ENCODE measurements at regions not wholly inside any gene's neighbourhood (a gene's known extent, or its start where the extent isn't known, plus 50 kb on each side); places are given as distances from the start of the nearest gene placed in this dataset.

DNA sequence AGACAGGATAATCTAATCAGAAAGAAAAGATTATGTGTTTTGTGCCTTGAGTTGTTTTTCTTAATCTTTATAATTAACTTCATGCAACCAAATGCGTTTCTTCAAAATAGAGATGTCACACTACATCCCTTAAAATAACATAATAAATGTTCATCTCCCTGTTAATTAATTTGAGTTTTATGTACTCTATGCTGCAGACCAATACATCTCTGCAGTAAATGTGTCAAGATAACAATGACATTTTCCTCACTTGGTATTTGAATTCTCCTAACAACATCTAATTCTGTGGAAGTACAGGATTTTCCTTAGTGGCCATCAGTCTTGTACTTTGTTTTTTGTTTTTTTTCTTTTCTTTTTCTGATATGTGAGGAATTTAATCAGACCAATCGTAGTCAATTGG, 279.2 kb upstream of the TYRP1 start:
- Histone ChIP-seq H3K9me3 (no peaks in the 10 kb centered on the region), H3K4me1 (no peaks in the 10 kb centered on the region), H3K4me3 (no peak overlapping the region), H3K4me2 (no peak overlapping the region), H3K27ac (no peak overlapping the region)
- FAIRE-seq (no peak), ATAC-seq (no peak), DNase-seq (ENCODE audit: low read depth in 1 of 2, low spot score in 1 of 2) (no peak)
- TF ChIP-seq, protein P1, sequence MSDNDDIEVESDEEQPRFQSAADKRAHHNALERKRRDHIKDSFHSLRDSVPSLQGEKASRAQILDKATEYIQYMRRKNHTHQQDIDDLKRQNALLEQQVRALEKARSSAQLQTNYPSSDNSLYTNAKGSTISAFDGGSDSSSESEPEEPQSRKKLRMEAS (IDR thresholded peaks at IDR 0.05), result no peak
- TF ChIP-seq POLR2AphosphoS2 (conservative IDR thresholded peaks at IDR 0.05; ENCODE audit: low read length), result no peak
- TF ChIP-seq, protein P2, sequence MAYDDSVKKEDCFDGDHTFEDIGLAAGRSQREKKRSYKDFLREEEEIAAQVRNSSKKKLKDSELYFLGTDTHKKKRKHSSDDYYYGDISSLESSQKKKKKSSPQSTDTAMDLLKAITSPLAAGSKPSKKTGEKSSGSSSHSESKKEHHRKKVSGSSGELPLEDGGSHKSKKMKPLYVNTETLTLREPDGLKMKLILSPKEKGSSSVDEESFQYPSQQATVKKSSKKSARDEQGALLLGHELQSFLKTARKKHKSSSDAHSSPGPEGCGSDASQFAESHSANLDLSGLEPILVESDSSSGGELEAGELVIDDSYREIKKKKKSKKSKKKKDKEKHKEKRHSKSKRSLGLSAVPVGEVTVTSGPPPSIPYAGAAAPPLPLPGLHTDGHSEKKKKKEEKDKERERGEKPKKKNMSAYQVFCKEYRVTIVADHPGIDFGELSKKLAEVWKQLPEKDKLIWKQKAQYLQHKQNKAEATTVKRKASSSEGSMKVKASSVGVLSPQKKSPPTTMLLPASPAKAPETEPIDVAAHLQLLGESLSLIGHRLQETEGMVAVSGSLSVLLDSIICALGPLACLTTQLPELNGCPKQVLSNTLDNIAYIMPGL (CRISPR knock-in tag; IDR thresholded peaks at IDR 0.05; ENCODE audit: borderline replicate concordance), result no peak
- TF ChIP-seq JUN (IDR thresholded peaks at IDR 0.05), result no peak
- TF ChIP-seq FOSB (CRISPR knock-in tag; IDR thresholded peaks at IDR 0.05), result no peak
- TF ChIP-seq BHLHE40 (IDR thresholded peaks at IDR 0.05; ENCODE audit: low read depth, low read length), result no peak
- no peak for TF ChIP-seq RFX5 (IDR thresholded peaks at IDR 0.05)
- TF ChIP-seq NFE2L2 (conservative IDR thresholded peaks at IDR 0.05; ENCODE audit: low read length), result no peak
- no peak for TF ChIP-seq EP300 (IDR thresholded peaks at IDR 0.05)
- no peak for TF ChIP-seq MAZ (IDR thresholded peaks at IDR 0.05; ENCODE audit: borderline replicate concordance, low read depth, low read length)
- no peak for TF ChIP-seq CEBPB (IDR thresholded peaks at IDR 0.05)
- POLR2A ChIA-PET, result no interaction called here
- CTCF ChIA-PET, result no interaction called here
- 11% methylated on average over 2 of the region's 2 CpGs for WGBS (ENCODE audit: missing lambda C conversion rate)

DNA sequence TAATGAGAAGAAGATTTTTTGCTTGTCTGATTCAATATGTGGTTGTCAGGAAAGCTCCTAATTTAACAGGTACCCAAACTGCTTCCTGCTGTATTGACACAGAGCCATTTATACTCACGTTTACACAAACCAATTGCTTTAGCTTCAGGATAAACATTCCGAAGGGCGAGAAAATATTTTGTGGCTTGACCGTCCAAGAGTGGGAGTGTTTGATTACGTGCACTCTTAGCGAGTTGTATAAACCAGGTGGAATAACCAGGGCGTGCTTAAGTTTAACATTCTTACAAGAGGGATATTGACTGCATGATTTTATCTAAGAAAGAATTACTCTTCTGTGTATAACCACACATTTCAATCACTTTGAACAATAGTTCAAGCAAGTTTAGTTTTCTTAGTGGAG, 278.7 kb upstream of the TYRP1 start:
- DNase-seq (ENCODE audit: low read depth in 1 of 2, low spot score in 1 of 2) (no peak), ATAC-seq (no peak), FAIRE-seq (no peak)
- no peaks in the 10 kb centered on the region for H3K4me1 ChIP-seq
- ChIA-PET CTCF (interaction anchor here (0.9 kb wide), 1 partner anchor 11 kb away, joined by 4 read pairs; no protein-coding TSS in a partner anchor), POLR2A (no interaction called here)
- 4% methylated on average over 7 of the region's 7 CpGs for WGBS (ENCODE audit: missing lambda C conversion rate)
- H3K4me3 ChIP-seq, result no peak overlapping the region
- TF ChIP-seq ZC3H11A (IDR thresholded peaks at IDR 0.05), result no peak
- TF ChIP-seq EHF (CRISPR knock-in tag; IDR thresholded peaks at IDR 0.05), result no peak
- no peak for TF ChIP-seq KDM5A (IDR thresholded peaks at IDR 0.05)
- TF ChIP-seq HDAC2 (IDR thresholded peaks at IDR 0.05), result no peak
- TF ChIP-seq NR3C1 (IDR thresholded peaks at IDR 0.05), result no peak
- TF ChIP-seq, protein P3, sequence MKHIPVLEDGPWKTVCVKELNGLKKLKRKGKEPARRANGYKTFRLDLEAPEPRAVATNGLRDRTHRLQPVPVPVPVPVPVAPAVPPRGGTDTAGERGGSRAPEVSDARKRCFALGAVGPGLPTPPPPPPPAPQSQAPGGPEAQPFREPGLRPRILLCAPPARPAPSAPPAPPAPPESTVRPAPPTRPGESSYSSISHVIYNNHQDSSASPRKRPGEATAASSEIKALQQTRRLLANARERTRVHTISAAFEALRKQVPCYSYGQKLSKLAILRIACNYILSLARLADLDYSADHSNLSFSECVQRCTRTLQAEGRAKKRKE (CRISPR knock-in tag; IDR thresholded peaks at IDR 0.05; ENCODE audit: low read depth), result no peak
- no peak for TF ChIP-seq CEBPB (IDR thresholded peaks at IDR 0.05)
- TF ChIP-seq, protein P4, sequence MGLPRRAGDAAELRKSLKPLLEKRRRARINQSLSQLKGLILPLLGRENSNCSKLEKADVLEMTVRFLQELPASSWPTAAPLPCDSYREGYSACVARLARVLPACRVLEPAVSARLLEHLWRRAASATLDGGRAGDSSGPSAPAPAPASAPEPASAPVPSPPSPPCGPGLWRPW (IDR thresholded peaks at IDR 0.05), result no peak
- TF ChIP-seq RNF2 (IDR thresholded peaks at IDR 0.05; ENCODE audit: borderline replicate concordance, low read depth), result no peak
- H3K4me2 ChIP-seq, result no peak overlapping the region
- no peaks in the 10 kb centered on the region for H3K9me3 ChIP-seq
- H3K27ac ChIP-seq, result no peak overlapping the region

DNA sequence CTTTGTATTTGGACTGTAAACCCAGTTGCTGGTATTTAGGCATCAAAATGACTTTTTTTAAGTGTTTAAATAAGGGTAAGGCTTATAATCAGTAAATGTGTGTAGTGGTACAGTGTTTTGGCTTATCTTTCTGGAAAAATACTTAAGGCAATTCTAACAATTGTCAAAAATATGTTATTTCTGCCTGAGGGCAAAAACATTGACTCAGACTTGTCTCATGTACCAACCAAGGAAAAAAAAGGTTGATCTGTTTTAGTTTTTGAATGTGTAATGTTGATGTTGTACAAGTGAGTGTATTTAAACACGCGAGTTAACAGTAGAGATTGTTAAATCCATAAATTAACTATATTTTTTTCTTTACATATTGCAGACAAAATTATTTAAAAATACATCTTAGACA, 277.8 kb upstream of the TYRP1 start:
- Histone ChIP-seq H3K9me3 (no peaks in the 10 kb centered on the region), H3K4me2 (no peak overlapping the region), H3K27ac (no peak overlapping the region), H3K4me3 (no peak overlapping the region), H3K4me1 (no peaks in the 10 kb centered on the region)
- CTCF ChIA-PET, result interaction anchor here (0.9 kb wide), 1 partner anchor 10 kb away, joined by 4 read pairs; no protein-coding TSS in a partner anchor
- no peak for DNase-seq (ENCODE audit: low read depth in 1 of 2, low spot score in 1 of 2)
- ATAC-seq, result no peak
- TF ChIP-seq CHD2 (IDR thresholded peaks at IDR 0.05; ENCODE audit: low read length, partially characterized antibody), result no peak
- no peak for TF ChIP-seq RFX5 (IDR thresholded peaks at IDR 0.05)
- no peak for TF ChIP-seq SMC3 (IDR thresholded peaks at IDR 0.05)
- TF ChIP-seq, protein P4 (IDR thresholded peaks at IDR 0.05), result no peak
- no peak for TF ChIP-seq NFE2L2 (conservative IDR thresholded peaks at IDR 0.05; ENCODE audit: low read length)
- no peak for TF ChIP-seq BHLHE40 (IDR thresholded peaks at IDR 0.05; ENCODE audit: low read depth, low read length)
- no peak for TF ChIP-seq JUN (IDR thresholded peaks at IDR 0.05)
- no peak for TF ChIP-seq HDAC2 (IDR thresholded peaks at IDR 0.05)
- TF ChIP-seq, protein P1 (IDR thresholded peaks at IDR 0.05), result no peak
- no peak for TF ChIP-seq SREBF2 (IDR thresholded peaks at IDR 0.05)
- 66% methylated on average over 2 of the region's 2 CpGs for WGBS (ENCODE audit: missing lambda C conversion rate)
- no peak for FAIRE-seq
- POLR2A ChIA-PET, result no interaction called here

All from A549 (cell line).